SK-N-SH (cell line): ENCODE measurements at regions not wholly inside any gene's neighbourhood (a gene's known extent, or its start where the extent isn't known, plus 50 kb on each side); places are given as distances from the start of the nearest gene placed in this dataset.

ENCODE experiments used
- CHD2 ChIP-seq: fragments of 150-350 bp; IDR thresholded peaks from 2 replicates; pipeline ENCODE4 v1.6.1; 2018; ENCODE audit warnings: low read length; ENCODE audit not compliant: partially characterized antibody
- CTCF ChIP-seq: fragments of 200-600 bp; sonication (generic); IDR thresholded peaks from 2 replicates; pipeline ENCODE4 v1.6.1; 2017; ENCODE audit warnings: antibody characterized with exemption, mild to moderate bottlenecking, moderate library complexity
- EP300 ChIP-seq, 2 experiments: IDR thresholded peaks; 2 replicates each; pipeline versions ENCODE4 v1.4.0 to v1.6.1; 2012; ENCODE audit warnings: borderline replicate concordance in 1 of 2, low read depth in 1 of 2, low read length in 1 of 2
- FOXJ3 ChIP-seq: sonication (generic); formaldehyde crosslinking; IDR thresholded peaks from 2 replicates; pipeline ENCODE4 v1.5.1; 2020; ENCODE audit warnings: mild to moderate bottlenecking, missing genetic modification reagents
- MEF2A ChIP-seq: IDR thresholded peaks from 2 replicates; pipeline ENCODE4 v1.4.0; 2012; ENCODE audit warnings: low read depth, borderline replicate concordance
- PBX3 ChIP-seq: IDR thresholded peaks from 2 replicates; pipeline ENCODE4; 2012
- RCOR1 ChIP-seq: fragments of 150-350 bp; IDR thresholded peaks from 2 replicates; pipeline ENCODE4 v1.6.1; 2017; ENCODE audit warnings: antibody characterized with exemption, low read length
- SIN3A ChIP-seq: IDR thresholded peaks from 2 replicates; pipeline ENCODE4 v1.6.1; 2012; ENCODE audit warnings: low read depth, mild to moderate bottlenecking, low read length, moderate library complexity, borderline replicate concordance
- TF ChIP-seq, protein P1 (sequence below): IDR thresholded peaks from 2 replicates; pipeline ENCODE4 v1.4.0; 2012; ENCODE audit warnings: low read depth, borderline replicate concordance
- TF ChIP-seq, protein P2 (sequence below): IDR thresholded peaks from 2 replicates; pipeline ENCODE4 v1.4.0; 2012; ENCODE audit warnings: low read depth
- TF ChIP-seq, protein P3 (sequence below): IDR thresholded peaks from 2 replicates; pipeline ENCODE4 v1.6.1; 2012; ENCODE audit warnings: mild to moderate bottlenecking, low read depth, low read length, moderate library complexity

DNA sequence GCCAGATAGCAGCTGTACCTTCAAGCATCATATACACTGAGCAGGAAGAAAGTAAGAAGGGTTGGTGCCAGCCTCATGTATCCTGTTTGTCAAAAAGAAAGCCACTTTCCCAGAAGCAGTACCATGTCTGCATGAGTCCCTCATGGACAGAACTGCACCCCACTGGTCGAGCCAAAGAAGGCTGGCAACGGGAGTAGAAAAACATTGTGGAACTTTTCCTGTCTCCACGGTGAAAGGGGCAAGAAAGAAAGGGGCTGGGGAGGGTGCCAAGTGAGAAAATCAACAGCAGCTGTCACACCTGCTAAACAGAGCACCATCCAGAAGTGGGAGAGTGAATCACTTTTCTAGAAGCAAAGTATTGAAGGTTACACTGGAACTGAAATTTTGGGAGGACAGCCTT is 621.7 kb downstream of the LMO4 start:
- TF ChIP-seq CHD2 (no peak), CTCF (no peak), PBX3 (no peak), SIN3A (no peak), FOXJ3 (CRISPR knock-in tag) (no peak), RCOR1 (no peak), EP300 (IDR thresholded peaks at IDR 0.05; ENCODE audit: borderline replicate concordance in 1 of 2, low read depth in 1 of 2, low read length in 1 of 2) (no peak), MEF2A (no peak)
- TF ChIP-seq, protein P1, sequence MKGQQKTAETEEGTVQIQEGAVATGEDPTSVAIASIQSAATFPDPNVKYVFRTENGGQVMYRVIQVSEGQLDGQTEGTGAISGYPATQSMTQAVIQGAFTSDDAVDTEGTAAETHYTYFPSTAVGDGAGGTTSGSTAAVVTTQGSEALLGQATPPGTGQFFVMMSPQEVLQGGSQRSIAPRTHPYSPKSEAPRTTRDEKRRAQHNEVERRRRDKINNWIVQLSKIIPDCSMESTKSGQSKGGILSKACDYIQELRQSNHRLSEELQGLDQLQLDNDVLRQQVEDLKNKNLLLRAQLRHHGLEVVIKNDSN = no peak
- TF ChIP-seq, protein P2, sequence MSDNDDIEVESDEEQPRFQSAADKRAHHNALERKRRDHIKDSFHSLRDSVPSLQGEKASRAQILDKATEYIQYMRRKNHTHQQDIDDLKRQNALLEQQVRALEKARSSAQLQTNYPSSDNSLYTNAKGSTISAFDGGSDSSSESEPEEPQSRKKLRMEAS = no peak
- TF ChIP-seq, protein P3, sequence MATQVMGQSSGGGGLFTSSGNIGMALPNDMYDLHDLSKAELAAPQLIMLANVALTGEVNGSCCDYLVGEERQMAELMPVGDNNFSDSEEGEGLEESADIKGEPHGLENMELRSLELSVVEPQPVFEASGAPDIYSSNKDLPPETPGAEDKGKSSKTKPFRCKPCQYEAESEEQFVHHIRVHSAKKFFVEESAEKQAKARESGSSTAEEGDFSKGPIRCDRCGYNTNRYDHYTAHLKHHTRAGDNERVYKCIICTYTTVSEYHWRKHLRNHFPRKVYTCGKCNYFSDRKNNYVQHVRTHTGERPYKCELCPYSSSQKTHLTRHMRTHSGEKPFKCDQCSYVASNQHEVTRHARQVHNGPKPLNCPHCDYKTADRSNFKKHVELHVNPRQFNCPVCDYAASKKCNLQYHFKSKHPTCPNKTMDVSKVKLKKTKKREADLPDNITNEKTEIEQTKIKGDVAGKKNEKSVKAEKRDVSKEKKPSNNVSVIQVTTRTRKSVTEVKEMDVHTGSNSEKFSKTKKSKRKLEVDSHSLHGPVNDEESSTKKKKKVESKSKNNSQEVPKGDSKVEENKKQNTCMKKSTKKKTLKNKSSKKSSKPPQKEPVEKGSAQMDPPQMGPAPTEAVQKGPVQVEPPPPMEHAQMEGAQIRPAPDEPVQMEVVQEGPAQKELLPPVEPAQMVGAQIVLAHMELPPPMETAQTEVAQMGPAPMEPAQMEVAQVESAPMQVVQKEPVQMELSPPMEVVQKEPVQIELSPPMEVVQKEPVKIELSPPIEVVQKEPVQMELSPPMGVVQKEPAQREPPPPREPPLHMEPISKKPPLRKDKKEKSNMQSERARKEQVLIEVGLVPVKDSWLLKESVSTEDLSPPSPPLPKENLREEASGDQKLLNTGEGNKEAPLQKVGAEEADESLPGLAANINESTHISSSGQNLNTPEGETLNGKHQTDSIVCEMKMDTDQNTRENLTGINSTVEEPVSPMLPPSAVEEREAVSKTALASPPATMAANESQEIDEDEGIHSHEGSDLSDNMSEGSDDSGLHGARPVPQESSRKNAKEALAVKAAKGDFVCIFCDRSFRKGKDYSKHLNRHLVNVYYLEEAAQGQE = no peak
